Rectal smooth muscle tissue (tissue), 1 donor: ENCODE measurements at regions not wholly inside any gene's neighbourhood (a gene's known extent, or its start where the extent isn't known, plus 50 kb on each side); places are given as distances from the start of the nearest gene placed in this dataset.
"Not testable (repeated sequence)": the region's sequence is repeated elsewhere in the genome, so short reads cannot be mapped to it uniquely, and the experiment has no call there.

Experiments used
- H3K27ac ChIP-seq: one replicate; pipeline ENCODE4 v1.7.0; 2013; ENCODE audit warnings: low read depth, low read length, inconsistent platforms
- H3K27me3 ChIP-seq: one replicate; pipeline ENCODE4 v1.7.0; 2013; ENCODE audit warnings: low read length; ENCODE audit not compliant: control insufficient read depth, insufficient read depth
- H3K36me3 ChIP-seq: one replicate; pipeline ENCODE4 v1.7.0; 2013; ENCODE audit warnings: low read length; ENCODE audit not compliant: control insufficient read depth, insufficient read depth
- H3K4me1 ChIP-seq: one replicate; pipeline ENCODE4 v1.7.0; 2013; ENCODE audit warnings: low read length; ENCODE audit not compliant: control insufficient read depth, insufficient read depth
- H3K4me3 ChIP-seq: one replicate; pipeline ENCODE4 v1.7.0; 2013; ENCODE audit warnings: low read length
- H3K9ac ChIP-seq: one replicate; pipeline ENCODE4 v1.7.0; 2013; ENCODE audit warnings: low read length

GRCh38 chr9:75197561-75197960, 109.2 kb downstream of the OSTF1 start:
- no peaks in the 10 kb centered on the region for H3K36me3 ChIP-seq
- no peaks in the 10 kb centered on the region for H3K27me3 ChIP-seq
- no peak overlapping the region for H3K9ac ChIP-seq

GRCh38 chr9:75198436-75198835, 110.1 kb downstream of the OSTF1 start:
- H3K9ac ChIP-seq, result no peak overlapping the region
- no peaks in the 10 kb centered on the region for H3K4me1 ChIP-seq
- H3K27me3 ChIP-seq, result no peaks in the 10 kb centered on the region
- H3K27ac ChIP-seq, result no peak overlapping the region
- H3K36me3 ChIP-seq, result no peaks in the 10 kb centered on the region
- no peak overlapping the region for H3K4me3 ChIP-seq

More at GRCh38 chr9:75197561-75197960, 109.2 kb downstream of the OSTF1 start:
- H3K4me3 ChIP-seq, result no peak overlapping the region
- no peak overlapping the region for H3K27ac ChIP-seq
- no peaks in the 10 kb centered on the region for H3K4me1 ChIP-seq

GRCh38 chr9:75200892-75201470, 112.7 kb downstream of the OSTF1 start:
- H3K4me3 ChIP-seq, result no peak overlapping the region
- H3K9ac ChIP-seq, result no peak overlapping the region
- no peaks in the 10 kb centered on the region for H3K4me1 ChIP-seq
- H3K27ac ChIP-seq, result no peak overlapping the region
- no peaks in the 10 kb centered on the region for H3K27me3 ChIP-seq
- no peaks in the 10 kb centered on the region for H3K36me3 ChIP-seq

- Histone ChIP-seq H3K4me3 (no peak overlapping the region), H3K9ac (no peak overlapping the region), H3K27me3 (no peaks in the 10 kb centered on the region), H3K36me3 (no peaks in the 10 kb centered on the region), H3K27ac (no peak overlapping the region), H3K4me1 (no peaks in the 10 kb centered on the region)
These were observed 113.3 kb downstream of the OSTF1 start for GRCh38 chr9:75201480-75202209.

- H3K9ac ChIP-seq, H3K27me3 ChIP-seq, H3K27ac ChIP-seq, H3K36me3 ChIP-seq, H3K4me1 ChIP-seq, H3K4me3 ChIP-seq: not testable (repeated sequence)
These were observed 119.7 kb downstream of the OSTF1 start for GRCh38 chr9:75207997-75208396.

GRCh38 chr9:75210215-75210614, 121.9 kb downstream of the OSTF1 start:
- Histone ChIP-seq H3K9ac (no peak overlapping the region), H3K4me3 (no peak overlapping the region)

GRCh38 chr9:75213765-75214164, 125.5 kb downstream of the OSTF1 start:
- Histone ChIP-seq H3K36me3 (no peaks in the 10 kb centered on the region), H3K9ac (no peak overlapping the region), H3K4me3 (no peak overlapping the region), H3K27me3 (no peaks in the 10 kb centered on the region), H3K27ac (no peak overlapping the region), H3K4me1 (no peaks in the 10 kb centered on the region)

More at GRCh38 chr9:75210215-75210614, 121.9 kb downstream of the OSTF1 start:
- Histone ChIP-seq H3K4me1 (no peaks in the 10 kb centered on the region), H3K27me3 (no peaks in the 10 kb centered on the region), H3K27ac (no peak overlapping the region), H3K36me3 (no peaks in the 10 kb centered on the region)

- Histone ChIP-seq H3K4me3 (peak overlapping the region; percentile 21), H3K9ac (no peak overlapping the region), H3K4me1 (peaks cover 2% of the 10 kb centered on the region), H3K27me3 (no peaks in the 10 kb centered on the region), H3K36me3 (no peaks in the 10 kb centered on the region), H3K27ac (no peak overlapping the region)
These were observed 138.3 kb downstream of the OSTF1 start for GRCh38 chr9:75226403-75227139.

GRCh38 chr9:75228893-75229292, 140.6 kb downstream of the OSTF1 start:
- H3K27me3 ChIP-seq, result no peaks in the 10 kb centered on the region
- no peak overlapping the region for H3K9ac ChIP-seq
- peaks cover 2% of the 10 kb centered on the region for H3K4me1 ChIP-seq
- H3K27ac ChIP-seq, result no peak overlapping the region
- no peaks in the 10 kb centered on the region for H3K36me3 ChIP-seq
- H3K4me3 ChIP-seq, result no peak overlapping the region

- Histone ChIP-seq H3K4me3 (no peak overlapping the region), H3K4me1 (peaks cover 2% of the 10 kb centered on the region), H3K36me3 (no peaks in the 10 kb centered on the region), H3K9ac (no peak overlapping the region), H3K27me3 (no peaks in the 10 kb centered on the region), H3K27ac (peak overlapping the region; percentile 27)
These were observed 141.5 kb downstream of the OSTF1 start for GRCh38 chr9:75229605-75230332.

- no peaks in the 10 kb centered on the region for H3K27me3 ChIP-seq
- no peak overlapping the region for H3K9ac ChIP-seq
- no peaks in the 10 kb centered on the region for H3K36me3 ChIP-seq
- H3K4me3 ChIP-seq, result no peak overlapping the region
- peaks cover 2% of the 10 kb centered on the region for H3K4me1 ChIP-seq
- H3K27ac ChIP-seq, result peak overlapping the region; percentile 27
These were observed 142.2 kb downstream of the OSTF1 start for GRCh38 chr9:75230469-75230868.

GRCh38 chr9:75231167-75231566, 142.9 kb downstream of the OSTF1 start:
- no peak overlapping the region for H3K27ac ChIP-seq
- H3K4me3 ChIP-seq, result no peak overlapping the region
- peaks cover 2% of the 10 kb centered on the region for H3K4me1 ChIP-seq
- H3K9ac ChIP-seq, result no peak overlapping the region
- no peaks in the 10 kb centered on the region for H3K36me3 ChIP-seq
- no peaks in the 10 kb centered on the region for H3K27me3 ChIP-seq
